IMR-90 (cell line): ENCODE measurements at regions not wholly inside any gene's neighbourhood (a gene's known extent, or its start where the extent isn't known, plus 50 kb on each side); places are given as distances from the start of the nearest gene placed in this dataset.

Source experiments
- ATAC-seq: fragments of 200-7000 bp; cut with Tn5 transposase; 2 replicates; pipeline ENCODE4 v1.9.1; 2020; ENCODE audit warnings: low read depth, mild to moderate bottlenecking, moderate library complexity
- BruUV-seq: library from RNA; stranded (reverse); fragments of 400-500 nt; replicated peaks from 2 replicates; lab custom pipeline; 2021; lab: Mats Ljungman, UMichigan
- CTCF ChIA-PET: fragments of 300-600 bp; formaldehyde crosslinking; extraction: SDS; loops from one replicate; lab custom pipeline; 2021; ENCODE audit warnings: antibody characterized with exemption; lab: Yijun Ruan, JAX
- POLR2A ChIA-PET: fragments of 300-600 bp; sonication (Branson Sonifier 250); formaldehyde crosslinking; loops from one replicate; lab custom pipeline; 2022; ENCODE audit warnings: antibody characterized with exemption; ENCODE audit not compliant: unreplicated experiment; lab: Charles Lee
- DNase-seq: peaks from one replicate; pipeline ENCODE4 v3.0.0; 2013
- H2AFZ ChIP-seq: replicated peaks from 2 replicates; pipeline ENCODE3; 2013; ENCODE audit warnings: low read length, mild to moderate bottlenecking; ENCODE audit not compliant: poor library complexity
- H2AK5ac ChIP-seq: 2 replicates; pipeline ENCODE4 v1.6.1; 2013; ENCODE audit warnings: low read depth, low read length, inconsistent platforms
- H2AK9ac ChIP-seq: replicated peaks from 2 replicates; pipeline ENCODE3; 2013; ENCODE audit warnings: mild to moderate bottlenecking, low read depth, low read length, moderate library complexity; ENCODE audit not compliant: poor library complexity
- H2BK120ac ChIP-seq: 2 replicates; pipeline ENCODE4 v1.6.1; 2013; ENCODE audit warnings: low read depth, low read length, inconsistent platforms
- H2BK15ac ChIP-seq: 3 replicates; pipeline ENCODE4 v1.6.1; 2013; ENCODE audit warnings: low read depth, low read length, inconsistent platforms
- H2BK20ac ChIP-seq: 2 replicates; pipeline ENCODE4 v1.6.1; 2013; ENCODE audit warnings: low read depth, mild to moderate bottlenecking, inconsistent platforms, low read length, moderate library complexity
- H2BK5ac ChIP-seq: 2 replicates; pipeline ENCODE4 v1.6.1; 2013; ENCODE audit warnings: mild to moderate bottlenecking, low read depth, low read length, inconsistent platforms; ENCODE audit not compliant: poor library complexity, severe bottlenecking
- H3K14ac ChIP-seq: replicated peaks from 2 replicates; pipeline ENCODE4 v1.6.1; 2013; ENCODE audit warnings: low read depth, low read length, inconsistent platforms
- H3K18ac ChIP-seq: 2 replicates; pipeline ENCODE4 v1.6.1; 2013; ENCODE audit warnings: low read depth, low read length, control low read depth
- H3K23ac ChIP-seq: 2 replicates; pipeline ENCODE4 v1.6.1; 2013; ENCODE audit warnings: low read depth, low read length, inconsistent platforms
- H3K27ac ChIP-seq: 2 replicates; pipeline ENCODE4 v1.5.1; 2013; ENCODE audit warnings: mild to moderate bottlenecking, control low read depth, low read length; ENCODE audit not compliant: insufficient read depth
- H3K27me3 ChIP-seq: 2 replicates; pipeline ENCODE4 v1.6.1; 2013; ENCODE audit warnings: low read length; ENCODE audit not compliant: control insufficient read depth, insufficient read depth
- H3K36me3 ChIP-seq: 2 replicates; pipeline ENCODE4 v1.6.1; 2013; ENCODE audit warnings: low read length, mixed read lengths; ENCODE audit not compliant: control insufficient read depth, insufficient read depth
- H3K4ac ChIP-seq: 2 replicates; pipeline ENCODE4 v1.6.1; 2013; ENCODE audit warnings: low read depth, low read length, inconsistent platforms
- H3K4me1 ChIP-seq: 2 replicates; pipeline ENCODE4 v1.6.1; 2013; ENCODE audit warnings: low read length, mixed read lengths; ENCODE audit not compliant: control insufficient read depth, insufficient read depth
- H3K4me2 ChIP-seq: 2 replicates; pipeline ENCODE4 v1.6.1; 2013; ENCODE audit warnings: low read depth, mild to moderate bottlenecking, control low read depth, low read length, moderate library complexity
- H3K4me3 ChIP-seq: 2 replicates; pipeline ENCODE4 v1.5.1; 2013; ENCODE audit warnings: low read depth, mild to moderate bottlenecking, control low read depth, low read length, moderate library complexity; ENCODE audit not compliant: insufficient read depth
- H3K56ac ChIP-seq: 2 replicates; pipeline ENCODE4 v1.6.1; 2013; ENCODE audit warnings: low read length, inconsistent platforms; ENCODE audit not compliant: insufficient read depth; ENCODE audit errors: extremely low read depth
- H3K79me1 ChIP-seq, 2 experiments: 2 replicates each; pipeline ENCODE4 v1.6.1; 2013; ENCODE audit warnings: low read length in 2 of 2, inconsistent platforms in 1 of 2, low read depth in 1 of 2
- H3K9ac ChIP-seq: 2 replicates; pipeline ENCODE4 v1.6.1; 2013; ENCODE audit warnings: low read depth, low read length, control low read depth
- H3K9me1 ChIP-seq: 2 replicates; pipeline ENCODE4 v1.6.1; 2013; ENCODE audit warnings: low read length, inconsistent platforms; ENCODE audit not compliant: insufficient read depth
- H3K9me3 ChIP-seq: 2 replicates; pipeline ENCODE4 v1.6.1; 2013; ENCODE audit warnings: low read length; ENCODE audit not compliant: control insufficient read depth, insufficient read depth
- H4K20me1 ChIP-seq: 2 replicates; pipeline ENCODE4 v1.6.1; 2013; ENCODE audit warnings: low read length, inconsistent platforms; ENCODE audit not compliant: insufficient read depth
- H4K5ac ChIP-seq: 2 replicates; pipeline ENCODE4 v1.6.1; 2013; ENCODE audit warnings: mild to moderate bottlenecking, low read depth, low read length, control low read depth
- H4K8ac ChIP-seq, 2 experiments: 2 replicates each; pipeline ENCODE4 v1.6.1; 2013; ENCODE audit warnings: low read depth in 2 of 2, low read length in 2 of 2, control low read depth in 1 of 2, inconsistent platforms in 1 of 2
- H4K91ac ChIP-seq: 2 replicates; pipeline ENCODE4 v1.6.1; 2013; ENCODE audit warnings: low read depth, low read length, inconsistent platforms; ENCODE audit not compliant: insufficient read depth
- BHLHE40 ChIP-seq: fragments of 150-350 bp; IDR thresholded peaks from 2 replicates; pipeline ENCODE4 v1.6.1; 2016; ENCODE audit warnings: mild to moderate bottlenecking, low read depth, low read length
- CHD1 ChIP-seq: IDR thresholded peaks from 2 replicates; pipeline ENCODE4 v1.6.1; 2012; ENCODE audit warnings: low read depth, low read length, improper control_type of control experiment
- CTCF ChIP-seq: conservative IDR thresholded peaks from 2 replicates; pipeline ENCODE4 v1.5.1; 2012; ENCODE audit warnings: mild to moderate bottlenecking, low read depth, low read length, improper control_type of control experiment
- ELK1 ChIP-seq: fragments of 150-350 bp; IDR thresholded peaks from 2 replicates; pipeline ENCODE4 v1.6.1; 2016; ENCODE audit warnings: low read depth, mild to moderate bottlenecking, low read length, moderate library complexity, borderline replicate concordance
- FOS ChIP-seq: fragments of 150-350 bp; IDR thresholded peaks from 2 replicates; pipeline ENCODE4 v1.6.1; 2016; ENCODE audit warnings: low read depth, low read length
- MAFK ChIP-seq: IDR thresholded peaks from 2 replicates; pipeline ENCODE4 v1.6.1; 2012; ENCODE audit warnings: low read depth, low read length, improper control_type of control experiment
- MAZ ChIP-seq: IDR thresholded peaks from 2 replicates; pipeline ENCODE4 v1.6.1; 2012; ENCODE audit warnings: low read depth, mild to moderate bottlenecking, low read length, improper control_type of control experiment, moderate library complexity, borderline replicate concordance
- MXI1 ChIP-seq: IDR thresholded peaks from 2 replicates; pipeline ENCODE4 v1.6.1; 2012; ENCODE audit warnings: low read depth, mild to moderate bottlenecking, low read length, moderate library complexity, borderline replicate concordance
- NFE2L2 ChIP-seq: fragments of 150-350 bp; IDR thresholded peaks from 2 replicates; pipeline ENCODE4 v1.6.1; 2016; ENCODE audit warnings: low read depth, mild to moderate bottlenecking, low read length
- RAD21 ChIP-seq: IDR thresholded peaks from 2 replicates; pipeline ENCODE4 v1.6.1; 2012; ENCODE audit warnings: low read length, improper control_type of control experiment
- RCOR1 ChIP-seq: IDR thresholded peaks from 2 replicates; pipeline ENCODE4 v1.6.1; 2012; ENCODE audit warnings: mild to moderate bottlenecking, low read length, improper control_type of control experiment; ENCODE audit not compliant: insufficient replicate concordance
- RFX5 ChIP-seq: IDR thresholded peaks from 2 replicates; pipeline ENCODE4 v1.8.0; 2012; ENCODE audit warnings: low read depth, mild to moderate bottlenecking, low read length, moderate library complexity
- SMC3 ChIP-seq: fragments of 150-350 bp; IDR thresholded peaks from 2 replicates; pipeline ENCODE4 v1.6.1; 2016; ENCODE audit warnings: low read depth, mild to moderate bottlenecking, antibody characterized with exemption, low read length, moderate library complexity
- USF2 ChIP-seq: fragments of 150-350 bp; IDR thresholded peaks from 2 replicates; pipeline ENCODE4 v1.6.1; 2017; ENCODE audit warnings: mild to moderate bottlenecking, antibody characterized with exemption, low read length, low read depth
- WGBS, 2 experiments: methylation state at CpG; one replicate each; pipeline versions ENCODE4 v1.1.5 to v1.1.7; 2013; ENCODE audit warnings: missing lambda C conversion rate in 2 of 2; ENCODE audit not compliant: insufficient read length in 1 of 2; ENCODE audit errors: extremely low coverage in 2 of 2; 5-methylcytosine and 5-hydroxymethylcytosine counted together
- dilution Hi-C: fragments of 300-500 bp; cut with HindIII; formaldehyde crosslinking; loops from one replicate; pipeline ENCODE4 v1.14.3; 2018; ENCODE audit warnings: low sequenced_read_pairs; ENCODE audit not compliant: unreplicated experiment
- in situ Hi-C: fragments of 300-500 bp; cut with MboI; formaldehyde crosslinking; loops from 3 replicates; pipeline ENCODE4 v1.14.3; 2019; ENCODE audit warnings: low sequenced_read_pairs, inconsistent platforms, mixed read lengths
- intact Hi-C: fragments of 100-400 bp; cut with micrococcal nuclease; formaldehyde crosslinking; loops from 2 replicates; pipeline ENCODE4 v1.10.0; 2022

- no peak overlapping the region for H3K23ac ChIP-seq
- H3K79me1 ChIP-seq, result no peaks in the 10 kb centered on the region
- H2BK15ac ChIP-seq, result no peak overlapping the region
- H2BK120ac ChIP-seq, result no peak overlapping the region
- intact Hi-C loops (no loop called here), dilution Hi-C loops (no loop called here), in situ Hi-C loops (no loop called here)
- no peak overlapping the region for H3K4me3 ChIP-seq
- no peak overlapping the region for H4K8ac ChIP-seq
- DNase-seq (no peak), ATAC-seq (no peak)
- no peak overlapping the region for H3K14ac ChIP-seq
- TF ChIP-seq CHD1 (no peak), RFX5 (no peak), FOS (no peak), SMC3 (no peak), USF2 (no peak), ELK1 (no peak), MAZ (no peak), NFE2L2 (no peak), BHLHE40 (no peak), RCOR1 (no peak), RAD21 (no peak), CTCF (no peak), MXI1 (no peak), MAFK (no peak)
- no peak overlapping the region for H3K56ac ChIP-seq
- 90% methylated on average over 2 of the region's 7 CpGs; no CpG with 5 or more reads in 1 of the 2 experiments for WGBS, 2 experiments
- ChIA-PET CTCF (no interaction called here), POLR2A (no interaction called here)
- H3K4me1 ChIP-seq, result no peaks in the 10 kb centered on the region
- no peaks in the 10 kb centered on the region for H4K20me1 ChIP-seq
- BruUV-seq, result no TSS peak
- no peak overlapping the region for H4K5ac ChIP-seq
- no peak overlapping the region for H2AK9ac ChIP-seq
- H3K27me3 ChIP-seq, result no peaks in the 10 kb centered on the region
- H2BK5ac ChIP-seq, result no peak overlapping the region
- H4K91ac ChIP-seq, result no peak overlapping the region
- no peak overlapping the region for H3K18ac ChIP-seq
- no peak overlapping the region for H2AK5ac ChIP-seq
- H3K27ac ChIP-seq, result no peak overlapping the region
- no peaks in the 10 kb centered on the region for H3K9me3 ChIP-seq
- no peak overlapping the region for H3K4me2 ChIP-seq
- no peak overlapping the region for H2BK20ac ChIP-seq
- no peak overlapping the region for H3K4ac ChIP-seq
- H3K36me3 ChIP-seq, result no peaks in the 10 kb centered on the region
- H3K9me1 ChIP-seq, result no peaks in the 10 kb centered on the region
- no peak overlapping the region for H3K9ac ChIP-seq
- H2AFZ ChIP-seq, result no peak overlapping the region
These were observed 162.0 kb upstream of the STS start for GRCh38 chrX:6985537-6985936.
